Keratinocyte (primary cell): ENCODE measurements at regions not wholly inside any gene's neighbourhood (a gene's known extent, or its start where the extent isn't known, plus 50 kb on each side); places are given as distances from the start of the nearest gene placed in this dataset.

ENCODE experiments used
- DNase-seq: peaks from one replicate; pipeline ENCODE4 v3.0.0-alpha.2; 2011; ENCODE audit warnings: low read depth, missing footprints, low spot score
- FAIRE-seq: peaks from 2 replicates; lab custom pipeline; 2011; peaks lifted over from hg19 to GRCh38; lab: Jason Lieb, UNC
- H2AFZ ChIP-seq: 2 replicates; pipeline ENCODE4 v1.6.0; 2012; ENCODE audit warnings: low read length, control low read depth, inconsistent platforms; ENCODE audit not compliant: control insufficient read depth
- H3K27ac ChIP-seq: 2 replicates; pipeline ENCODE4 v1.5.1; 2011; ENCODE audit warnings: low read length; ENCODE audit not compliant: control insufficient read depth, insufficient read depth
- H3K27me3 ChIP-seq: 3 replicates; pipeline ENCODE4 v1.6.0; 2011; ENCODE audit warnings: low read length; ENCODE audit not compliant: control insufficient read depth, insufficient read depth; ENCODE audit errors: extremely low read depth
- H3K36me3 ChIP-seq, 2 experiments: 2 replicates in 1 of 2; 3 replicates in 1 of 2; pipeline ENCODE4 v1.5.1; 2011; ENCODE audit warnings: low read length in 2 of 2, mild to moderate bottlenecking in 1 of 2; ENCODE audit not compliant: control insufficient read depth in 2 of 2, insufficient read depth in 2 of 2; ENCODE audit errors: extremely low read depth in 1 of 2
- H3K4me1 ChIP-seq: 3 replicates; pipeline ENCODE4 v1.5.1; 2011; ENCODE audit warnings: low read length; ENCODE audit not compliant: control insufficient read depth, insufficient read depth; ENCODE audit errors: extremely low read depth
- H3K4me2 ChIP-seq: 3 replicates; pipeline ENCODE4 v1.6.0; 2011; ENCODE audit warnings: low read depth, low read length; ENCODE audit not compliant: control insufficient read depth, insufficient read depth; ENCODE audit errors: extremely low read depth
- H3K4me3 ChIP-seq, 3 experiments: fragments of 200-600 bp in 1 of 3; sonication (generic) in 1 of 3; 2 replicates in 2 of 3; 3 replicates in 1 of 3; pipeline ENCODE4 v1.5.1; 2011 to 2016; ENCODE audit warnings: low read length in 3 of 3, mild to moderate bottlenecking in 3 of 3, control low read depth in 2 of 3, inconsistent platforms in 1 of 3, low read depth in 1 of 3, mixed read lengths in 1 of 3, mixed run types in 1 of 3, moderate library complexity in 1 of 3; ENCODE audit not compliant: control insufficient read depth in 2 of 3, insufficient read depth in 2 of 3; ENCODE audit errors: extremely low read depth in 1 of 3
- H3K79me2 ChIP-seq: 2 replicates; pipeline ENCODE4 v1.6.0; 2012; ENCODE audit warnings: low read length; ENCODE audit not compliant: control insufficient read depth, insufficient read depth
- H3K9ac ChIP-seq: 3 replicates; pipeline ENCODE4 v1.6.0; 2011; ENCODE audit warnings: low read length; ENCODE audit not compliant: control insufficient read depth, insufficient read depth; ENCODE audit errors: extremely low read depth
- H3K9me1 ChIP-seq: 3 replicates; pipeline ENCODE4 v1.6.0; 2011; ENCODE audit warnings: low read length; ENCODE audit not compliant: control insufficient read depth, insufficient read depth; ENCODE audit errors: extremely low read depth
- H3K9me3 ChIP-seq: 2 replicates; pipeline ENCODE4 v1.5.1; 2012; ENCODE audit warnings: low read depth, low read length; ENCODE audit not compliant: control insufficient read depth
- H4K20me1 ChIP-seq: 3 replicates; pipeline ENCODE4 v1.6.0; 2011; ENCODE audit warnings: low read length; ENCODE audit not compliant: control insufficient read depth, insufficient read depth; ENCODE audit errors: extremely low read depth
- EZH2 ChIP-seq: IDR thresholded peaks from one replicate; pipeline ENCODE4 v1.6.1; 2012; ENCODE audit warnings: inconsistent platforms, mild to moderate bottlenecking, low read length, moderate library complexity
- dilution Hi-C: fragments of 300-500 bp; cut with MboI; formaldehyde crosslinking; loops from one replicate; pipeline ENCODE4 v1.7.0; 2020; ENCODE audit warnings: low sequenced_read_pairs; ENCODE audit not compliant: extremely low pct_ligation_motif_present
- TF ChIP-seq, protein P1 (sequence below), 3 experiments: IDR thresholded peaks in 1 of 3; conservative IDR thresholded peaks in 1 of 3; optimal IDR thresholded peaks in 1 of 3; 2 replicates in 2 of 3; 3 replicates in 1 of 3; pipeline versions ENCODE3 to v1.5.1; 2011; ENCODE audit warnings: low read length in 3 of 3, mild to moderate bottlenecking in 3 of 3, moderate library complexity in 2 of 3, control low read depth in 1 of 3, inconsistent platforms in 1 of 3; ENCODE audit not compliant: insufficient read depth in 2 of 3; ENCODE audit errors: extremely low read depth in 1 of 3

DNA sequence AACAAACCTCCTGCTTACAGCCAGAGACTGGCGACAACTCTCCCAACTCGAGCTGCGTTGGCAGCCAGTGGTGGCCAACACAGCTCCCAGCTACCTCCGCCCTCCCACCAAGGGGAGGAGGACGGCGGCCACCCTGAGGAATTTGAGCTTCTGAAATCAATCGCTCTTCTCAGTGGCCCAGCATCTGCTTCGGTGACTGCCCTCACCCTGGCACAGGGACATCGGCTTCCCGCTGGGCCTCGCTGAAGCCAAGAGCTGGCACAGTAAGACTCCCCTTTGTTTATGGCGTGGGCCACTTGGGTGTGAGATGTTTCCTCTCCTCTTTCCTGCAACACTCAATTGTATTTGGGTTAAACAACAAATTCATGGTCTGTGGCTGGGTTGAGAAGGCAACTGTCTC, 136.2 kb downstream of the ZBTB18 start:
- Histone ChIP-seq H3K9me3 (no peaks in the 10 kb centered on the region), H3K9ac (no peak overlapping the region), H3K4me3 (no peak overlapping the region), H3K4me1 (no peaks in the 10 kb centered on the region), H3K79me2 (no peaks in the 10 kb centered on the region), H3K36me3 (no peaks in the 10 kb centered on the region), H3K27me3 (peaks cover 2% of the 10 kb centered on the region), H3K4me2 (no peak overlapping the region), H3K9me1 (no peaks in the 10 kb centered on the region), H3K27ac (no peak overlapping the region), H2AFZ (no peak overlapping the region), H4K20me1 (no peaks in the 10 kb centered on the region)
- dilution Hi-C loops, result no loop called here
- FAIRE-seq (no peak), DNase-seq (no peak)
- TF ChIP-seq, protein P1, sequence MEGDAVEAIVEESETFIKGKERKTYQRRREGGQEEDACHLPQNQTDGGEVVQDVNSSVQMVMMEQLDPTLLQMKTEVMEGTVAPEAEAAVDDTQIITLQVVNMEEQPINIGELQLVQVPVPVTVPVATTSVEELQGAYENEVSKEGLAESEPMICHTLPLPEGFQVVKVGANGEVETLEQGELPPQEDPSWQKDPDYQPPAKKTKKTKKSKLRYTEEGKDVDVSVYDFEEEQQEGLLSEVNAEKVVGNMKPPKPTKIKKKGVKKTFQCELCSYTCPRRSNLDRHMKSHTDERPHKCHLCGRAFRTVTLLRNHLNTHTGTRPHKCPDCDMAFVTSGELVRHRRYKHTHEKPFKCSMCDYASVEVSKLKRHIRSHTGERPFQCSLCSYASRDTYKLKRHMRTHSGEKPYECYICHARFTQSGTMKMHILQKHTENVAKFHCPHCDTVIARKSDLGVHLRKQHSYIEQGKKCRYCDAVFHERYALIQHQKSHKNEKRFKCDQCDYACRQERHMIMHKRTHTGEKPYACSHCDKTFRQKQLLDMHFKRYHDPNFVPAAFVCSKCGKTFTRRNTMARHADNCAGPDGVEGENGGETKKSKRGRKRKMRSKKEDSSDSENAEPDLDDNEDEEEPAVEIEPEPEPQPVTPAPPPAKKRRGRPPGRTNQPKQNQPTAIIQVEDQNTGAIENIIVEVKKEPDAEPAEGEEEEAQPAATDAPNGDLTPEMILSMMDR (optimal IDR thresholded peaks at IDR 0.05 in 1 of 3, IDR thresholded peaks at IDR 0.05 in 1 of 3, conservative IDR thresholded peaks at IDR 0.05 in 1 of 3; ENCODE audit: extremely low read depth in 1 of 3, insufficient read depth in 2 of 3, low read length in 3 of 3), result no peak
- TF ChIP-seq EZH2, result no peak

DNA sequence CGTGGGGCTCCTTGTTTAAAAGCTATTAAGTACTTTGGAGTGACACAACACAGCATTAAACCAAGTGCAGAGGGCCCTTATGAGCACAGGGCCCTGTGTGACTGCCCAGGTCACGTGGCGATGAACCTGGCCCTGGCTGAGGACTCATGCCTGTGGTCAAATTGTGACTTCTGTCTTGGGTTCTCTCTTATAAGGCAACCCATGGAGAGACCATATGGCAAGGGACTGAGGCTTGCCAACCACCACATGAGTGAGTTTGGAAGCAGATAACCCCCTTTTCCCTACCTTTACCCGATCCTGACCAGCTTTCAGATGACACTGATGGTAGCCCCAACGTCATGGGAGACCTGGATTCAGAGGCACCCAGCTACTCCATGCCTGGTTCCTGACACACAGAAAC, 140.5 kb downstream of the ZBTB18 start:
- Histone ChIP-seq H4K20me1 (no peaks in the 10 kb centered on the region), H3K36me3 (no peaks in the 10 kb centered on the region), H2AFZ (no peak overlapping the region), H3K27ac (no peak overlapping the region), H3K79me2 (no peaks in the 10 kb centered on the region), H3K9me3 (no peaks in the 10 kb centered on the region), H3K9me1 (no peaks in the 10 kb centered on the region), H3K4me2 (no peak overlapping the region), H3K4me3 (no peak overlapping the region), H3K9ac (no peak overlapping the region), H3K27me3 (peaks cover 2% of the 10 kb centered on the region), H3K4me1 (no peaks in the 10 kb centered on the region)
- TF ChIP-seq EZH2, result no peak
- TF ChIP-seq, protein P1 (optimal IDR thresholded peaks at IDR 0.05 in 1 of 3, IDR thresholded peaks at IDR 0.05 in 1 of 3, conservative IDR thresholded peaks at IDR 0.05 in 1 of 3; ENCODE audit: extremely low read depth in 1 of 3, insufficient read depth in 2 of 3, low read length in 3 of 3), result no peak
- dilution Hi-C loops, result no loop called here
- FAIRE-seq, result no peak
- DNase-seq, result no peak
